NT2/D1 (cell line): ENCODE measurements at regions not wholly inside any gene's neighbourhood (a gene's known extent, or its start where the extent isn't known, plus 50 kb on each side); places are given as distances from the start of the nearest gene placed in this dataset.
"Not testable (repeated sequence)": the region's sequence is repeated elsewhere in the genome, so short reads cannot be mapped to it uniquely, and the experiment has no call there.

ENCODE experiments used
- DNase-seq: peaks from one replicate; pipeline ENCODE4 v3.0.0-alpha.2; 2011; ENCODE audit warnings: low read depth, low spot score
- H3K27me3 ChIP-seq: 2 replicates; pipeline ENCODE4 v1.6.0; 2011; ENCODE audit warnings: mild to moderate bottlenecking; ENCODE audit not compliant: insufficient read length, insufficient read depth
- H3K36me3 ChIP-seq: 2 replicates; pipeline ENCODE4 v1.6.1; 2011; ENCODE audit warnings: mild to moderate bottlenecking, low read length, mixed read lengths; ENCODE audit not compliant: insufficient read depth, insufficient read length
- H3K4me1 ChIP-seq: 2 replicates; pipeline ENCODE4 v1.5.1; 2011; ENCODE audit not compliant: insufficient read depth, insufficient read length
- H3K4me3 ChIP-seq: 2 replicates; pipeline ENCODE4 v1.5.1; 2011; ENCODE audit warnings: low read depth; ENCODE audit not compliant: insufficient read length
- H3K9ac ChIP-seq: 2 replicates; pipeline ENCODE4 v1.6.0; 2011; ENCODE audit warnings: low read depth; ENCODE audit not compliant: insufficient read length
- H3K9me3 ChIP-seq: 2 replicates; pipeline ENCODE4 v1.5.1; 2011; ENCODE audit warnings: mild to moderate bottlenecking, low read length; ENCODE audit not compliant: insufficient read depth
- SUZ12 ChIP-seq: IDR thresholded peaks from 2 replicates; pipeline ENCODE4 v1.6.1; 2011; ENCODE audit not compliant: insufficient read length, insufficient read depth; ENCODE audit errors: extremely low read depth
- YY1 ChIP-seq: IDR thresholded peaks from 2 replicates; pipeline ENCODE4 v1.6.1; 2011; ENCODE audit not compliant: insufficient read length, insufficient read depth
- ZNF274 ChIP-seq: IDR thresholded peaks from 2 replicates; pipeline ENCODE4 v1.6.1; 2011; ENCODE audit warnings: mild to moderate bottlenecking, low read depth, low read length

GRCh38 chr9:24245988-24246387, 299.7 kb downstream of the IZUMO3 start:
- peak; percentile 47 for DNase-seq
- H3K9ac ChIP-seq, result no peak overlapping the region
- H3K4me1 ChIP-seq, result no peaks in the 10 kb centered on the region
- H3K9me3 ChIP-seq, result peaks cover 2% of the 10 kb centered on the region; the same call in 1 of the 2 replicates
- H3K4me3 ChIP-seq, result no peak overlapping the region
- no peaks in the 10 kb centered on the region for H3K36me3 ChIP-seq
- no peak for TF ChIP-seq YY1
- TF ChIP-seq ZNF274, result no peak
- TF ChIP-seq SUZ12, result no peak
- no peaks in the 10 kb centered on the region for H3K27me3 ChIP-seq

GRCh38 chr9:24242576-24242975, 303.1 kb downstream of the IZUMO3 start:
- Histone ChIP-seq H3K9ac (no peak overlapping the region), H3K4me1 (no peaks in the 10 kb centered on the region), H3K9me3 (0 out of 2 replicates have a peak, but pooled peaks cover 4% of the 10 kb centered on the region), H3K36me3 (no peaks in the 10 kb centered on the region), H3K27me3 (no peaks in the 10 kb centered on the region), H3K4me3 (no peak overlapping the region)
- TF ChIP-seq ZNF274, result no peak
- TF ChIP-seq SUZ12, result no peak
- TF ChIP-seq YY1, result no peak
- DNase-seq, result no peak

- TF ChIP-seq YY1 (no peak), SUZ12 (no peak), ZNF274 (no peak)
- no peaks in the 10 kb centered on the region for H3K27me3 ChIP-seq
- H3K4me1 ChIP-seq, result no peaks in the 10 kb centered on the region
- H3K9me3 ChIP-seq, result no peaks in the 10 kb centered on the region
- no peaks in the 10 kb centered on the region for H3K36me3 ChIP-seq
- H3K9ac ChIP-seq, result no peak overlapping the region
- no peak for DNase-seq
- no peak overlapping the region for H3K4me3 ChIP-seq
These were observed 327.0 kb downstream of the IZUMO3 start for GRCh38 chr9:24218656-24219055.

- no peak overlapping the region for H3K4me3 ChIP-seq
- TF ChIP-seq ZNF274, result no peak
- TF ChIP-seq SUZ12, result no peak
- no peak overlapping the region for H3K9ac ChIP-seq
- H3K9me3 ChIP-seq, result no peaks in the 10 kb centered on the region
- H3K36me3 ChIP-seq, result no peaks in the 10 kb centered on the region
- no peak for DNase-seq
- H3K27me3 ChIP-seq, result no peaks in the 10 kb centered on the region
- H3K4me1 ChIP-seq, result no peaks in the 10 kb centered on the region
These were observed 335.1 kb downstream of the IZUMO3 start for GRCh38 chr9:24210641-24211040.

- Histone ChIP-seq H3K4me1 (no peaks in the 10 kb centered on the region), H3K9me3 (no peaks in the 10 kb centered on the region), H3K9ac (no peak overlapping the region), H3K27me3 (no peaks in the 10 kb centered on the region), H3K4me3 (no peak overlapping the region), H3K36me3 (no peaks in the 10 kb centered on the region)
- TF ChIP-seq YY1 (no peak), ZNF274 (no peak)
- DNase-seq, result no peak
These were observed 355.7 kb downstream of the IZUMO3 start for GRCh38 chr9:24189986-24190385.

- H3K4me3 ChIP-seq, H3K9ac ChIP-seq, H3K36me3 ChIP-seq, DNase-seq, H3K27me3 ChIP-seq, H3K4me1 ChIP-seq: not testable (repeated sequence)
- H3K9me3 ChIP-seq, result peaks cover 27% of the 10 kb centered on the region
These were observed 354.5 kb upstream of the ELAVL2 start for GRCh38 chr9:24180572-24180971.

- no peak overlapping the region for H3K9ac ChIP-seq
- no peak overlapping the region for H3K4me3 ChIP-seq
- no peak for TF ChIP-seq ZNF274
- TF ChIP-seq SUZ12, result no peak
- no peak for TF ChIP-seq YY1
- H3K27me3 ChIP-seq, result no peaks in the 10 kb centered on the region
- H3K36me3 ChIP-seq, result no peaks in the 10 kb centered on the region
- H3K4me1 ChIP-seq, result no peaks in the 10 kb centered on the region
- no peaks in the 10 kb centered on the region for H3K9me3 ChIP-seq
- DNase-seq, result no peak
These were observed 318.8 kb upstream of the ELAVL2 start for GRCh38 chr9:24144796-24145195.

GRCh38 chr9:24135072-24135471, 309.0 kb upstream of the ELAVL2 start:
- not testable (repeated sequence) for H3K4me1 ChIP-seq, DNase-seq, H3K27me3 ChIP-seq, H3K4me3 ChIP-seq, H3K9me3 ChIP-seq, H3K9ac ChIP-seq, H3K36me3 ChIP-seq
